HEK293T (cell line): ENCODE measurements at regions not wholly inside any gene's neighbourhood (a gene's known extent, or its start where the extent isn't known, plus 50 kb on each side); places are given as distances from the start of the nearest gene placed in this dataset.

Experiments used
- BHLHE40 ChIP-seq: fragments of 450-650 bp; IDR thresholded peaks from 2 replicates; pipeline ENCODE4 v1.6.1; 2016; ENCODE audit warnings: mild to moderate bottlenecking, moderate library complexity, borderline replicate concordance
- ELF4 ChIP-seq: fragments of 450-650 bp; IDR thresholded peaks from 2 replicates; pipeline ENCODE4 v1.6.1; 2017; ENCODE audit warnings: antibody characterized with exemption
- FOXA1 ChIP-seq: fragments of 450-650 bp; IDR thresholded peaks from 2 replicates; pipeline ENCODE4 v1.6.1; 2016; ENCODE audit warnings: mild to moderate bottlenecking
- FOXM1 ChIP-seq: fragments of 450-650 bp; IDR thresholded peaks from 2 replicates; pipeline ENCODE4 v1.6.1; 2017; ENCODE audit warnings: mild to moderate bottlenecking, borderline replicate concordance
- HDGF ChIP-seq: fragments of 450-650 bp; IDR thresholded peaks from 2 replicates; pipeline ENCODE4 v1.6.1; 2017; ENCODE audit warnings: antibody characterized with exemption, borderline replicate concordance
- L3MBTL2 ChIP-seq: fragments of 450-650 bp; conservative IDR thresholded peaks from 2 replicates; pipeline ENCODE4 v1.6.1; 2016; ENCODE audit warnings: mild to moderate bottlenecking
- LEF1 ChIP-seq: fragments of 450-650 bp; IDR thresholded peaks from 2 replicates; pipeline ENCODE4 v1.6.1; 2017; ENCODE audit warnings: mild to moderate bottlenecking, borderline replicate concordance
- NFRKB ChIP-seq: fragments of 450-650 bp; IDR thresholded peaks from 2 replicates; pipeline ENCODE4 v1.6.1; 2016; ENCODE audit warnings: mild to moderate bottlenecking, moderate library complexity
- PKNOX1 ChIP-seq: fragments of 450-650 bp; IDR thresholded peaks from 2 replicates; pipeline ENCODE4 v1.6.1; 2016
- SP1 ChIP-seq: fragments of 450-650 bp; IDR thresholded peaks from 2 replicates; pipeline ENCODE4 v1.6.1; 2017
- SUZ12 ChIP-seq: fragments of 450-650 bp; IDR thresholded peaks from 2 replicates; pipeline ENCODE4 v1.6.1; 2016; ENCODE audit warnings: mild to moderate bottlenecking
- TARDBP ChIP-seq: fragments of 450-650 bp; IDR thresholded peaks from 2 replicates; pipeline ENCODE4 v1.6.1; 2016
- ZNF384 ChIP-seq: fragments of 450-650 bp; IDR thresholded peaks from 2 replicates; pipeline ENCODE4 v1.6.1; 2016

- TF ChIP-seq BHLHE40: no peak
- no peak for TF ChIP-seq SP1
- no peak for TF ChIP-seq FOXM1
- no peak for TF ChIP-seq TARDBP
- no peak for TF ChIP-seq FOXA1
- TF ChIP-seq HDGF: no peak
- no peak for TF ChIP-seq ZNF384
- no peak for TF ChIP-seq ELF4
- no peak for TF ChIP-seq NFRKB
- TF ChIP-seq L3MBTL2: no peak
- TF ChIP-seq SUZ12: no peak
- TF ChIP-seq PKNOX1: no peak
- no peak for TF ChIP-seq LEF1
These were observed 475.2 kb upstream of the CDH18 start for GRCh38 chr5:20463206-20463605.
